PC-3 (cell line): ENCODE measurements at regions not wholly inside any gene's neighbourhood (a gene's known extent, or its start where the extent isn't known, plus 50 kb on each side); places are given as distances from the start of the nearest gene placed in this dataset.
"Not testable (repeated sequence)": the region's sequence is repeated elsewhere in the genome, so short reads cannot be mapped to it uniquely, and the experiment has no call there.

Source experiments
- EZH2 ChIP-seq: fragments of 300-600 bp; sonication (generic); IDR thresholded peaks from one replicate; pipeline ENCODE4 v1.6.1; 2017; ENCODE audit warnings: antibody characterized with exemption, mild to moderate bottlenecking, low read length; ENCODE audit not compliant: unreplicated experiment
- EZH2phosphoT487 ChIP-seq: fragments of 300-600 bp; sonication (generic); IDR thresholded peaks from 2 replicates; pipeline ENCODE4 v1.6.1; 2018; ENCODE audit warnings: mild to moderate bottlenecking, antibody characterized with exemption, low read length, borderline replicate concordance
- TF ChIP-seq, protein P1 (sequence below): fragments of 300-600 bp; sonication (generic); conservative IDR thresholded peaks from 2 replicates; pipeline ENCODE4 v1.5.1; 2017; ENCODE audit warnings: antibody characterized with exemption, low read depth, mild to moderate bottlenecking, low read length

DNA sequence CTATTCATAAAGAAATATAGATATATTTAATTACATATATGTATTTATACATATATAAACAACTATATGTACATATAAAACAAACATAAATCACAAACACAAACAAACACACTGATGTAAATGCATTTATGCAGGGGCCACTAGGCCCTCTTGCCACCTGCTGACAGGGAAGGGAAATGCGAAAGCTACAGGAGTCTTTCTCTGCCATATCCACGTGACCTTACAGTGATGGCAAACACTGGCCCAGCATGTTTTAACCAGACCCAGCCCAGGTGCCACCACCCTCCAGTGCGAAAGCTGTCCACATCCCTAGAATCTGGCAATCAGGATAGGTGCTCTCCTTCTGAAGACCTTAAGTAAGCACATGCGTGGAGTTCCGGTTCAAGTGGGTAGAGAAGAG lies 187.0 kb downstream of the ANKRD36B start:
- TF ChIP-seq, protein P1, sequence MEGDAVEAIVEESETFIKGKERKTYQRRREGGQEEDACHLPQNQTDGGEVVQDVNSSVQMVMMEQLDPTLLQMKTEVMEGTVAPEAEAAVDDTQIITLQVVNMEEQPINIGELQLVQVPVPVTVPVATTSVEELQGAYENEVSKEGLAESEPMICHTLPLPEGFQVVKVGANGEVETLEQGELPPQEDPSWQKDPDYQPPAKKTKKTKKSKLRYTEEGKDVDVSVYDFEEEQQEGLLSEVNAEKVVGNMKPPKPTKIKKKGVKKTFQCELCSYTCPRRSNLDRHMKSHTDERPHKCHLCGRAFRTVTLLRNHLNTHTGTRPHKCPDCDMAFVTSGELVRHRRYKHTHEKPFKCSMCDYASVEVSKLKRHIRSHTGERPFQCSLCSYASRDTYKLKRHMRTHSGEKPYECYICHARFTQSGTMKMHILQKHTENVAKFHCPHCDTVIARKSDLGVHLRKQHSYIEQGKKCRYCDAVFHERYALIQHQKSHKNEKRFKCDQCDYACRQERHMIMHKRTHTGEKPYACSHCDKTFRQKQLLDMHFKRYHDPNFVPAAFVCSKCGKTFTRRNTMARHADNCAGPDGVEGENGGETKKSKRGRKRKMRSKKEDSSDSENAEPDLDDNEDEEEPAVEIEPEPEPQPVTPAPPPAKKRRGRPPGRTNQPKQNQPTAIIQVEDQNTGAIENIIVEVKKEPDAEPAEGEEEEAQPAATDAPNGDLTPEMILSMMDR = not testable (repeated sequence)
- TF ChIP-seq EZH2phosphoT487, EZH2: not testable (repeated sequence)
